HG03571 (cell line): ENCODE measurements at regions not wholly inside any gene's neighbourhood (a gene's known extent, or its start where the extent isn't known, plus 50 kb on each side); places are given as distances from the start of the nearest gene placed in this dataset.

ENCODE experiments used
- ATAC-seq: cut with Tn5 transposase; IDR thresholded peaks from one replicate; pipeline ENCODE4 v1.9.1; 2021; ENCODE audit not compliant: unreplicated experiment

- peak; percentile 67 for ATAC-seq
Observed at GRCh38 chr1:79694241-79694640, 687.7 kb upstream of the ADGRL4 start.

GRCh38 chr1:79693441-79694114, 687.0 kb upstream of the ADGRL4 start:
- ATAC-seq = no peak

- ATAC-seq = no peak
Observed at GRCh38 chr1:79692519-79692918, 686.0 kb upstream of the ADGRL4 start.

GRCh38 chr1:79688932-79689331, 682.4 kb upstream of the ADGRL4 start:
- no peak for ATAC-seq

GRCh38 chr1:79683420-79683819, 676.9 kb upstream of the ADGRL4 start:
- no peak for ATAC-seq

GRCh38 chr1:79682478-79682877, 675.9 kb upstream of the ADGRL4 start:
- no peak for ATAC-seq

GRCh38 chr1:79681382-79681781, 674.9 kb upstream of the ADGRL4 start:
- no peak for ATAC-seq

- ATAC-seq = no peak
Observed at GRCh38 chr1:79679916-79680315, 673.4 kb upstream of the ADGRL4 start.

GRCh38 chr1:79667848-79668696, 661.5 kb upstream of the ADGRL4 start:
- ATAC-seq = peak; percentile 97

GRCh38 chr1:79667166-79667565, 660.6 kb upstream of the ADGRL4 start:
- no peak for ATAC-seq

- ATAC-seq = no peak
Observed at GRCh38 chr1:79663916-79664315, 657.4 kb upstream of the ADGRL4 start.

GRCh38 chr1:79662596-79662995, 656.1 kb upstream of the ADGRL4 start:
- no peak for ATAC-seq

- no peak for ATAC-seq
Observed at GRCh38 chr1:79660129-79660528, 653.6 kb upstream of the ADGRL4 start.

- ATAC-seq = no peak
Observed at GRCh38 chr1:79657951-79658658, 651.6 kb upstream of the ADGRL4 start.

GRCh38 chr1:79655876-79656275, 649.3 kb upstream of the ADGRL4 start:
- no peak for ATAC-seq

- ATAC-seq = no peak
Observed at GRCh38 chr1:79652426-79652825, 645.9 kb upstream of the ADGRL4 start.

GRCh38 chr1:79648126-79648525, 641.6 kb upstream of the ADGRL4 start:
- ATAC-seq = no peak

- ATAC-seq = no peak
Observed at GRCh38 chr1:79646880-79647279, 640.4 kb upstream of the ADGRL4 start.

GRCh38 chr1:79638382-79638781, 631.9 kb upstream of the ADGRL4 start:
- peak; percentile 96 for ATAC-seq

GRCh38 chr1:79633456-79633855, 626.9 kb upstream of the ADGRL4 start:
- ATAC-seq = no peak

GRCh38 chr1:79629414-79629813, 622.9 kb upstream of the ADGRL4 start:
- ATAC-seq = peak; percentile 67

GRCh38 chr1:79617777-79618176, 611.2 kb upstream of the ADGRL4 start:
- ATAC-seq = no peak
